Tibial nerve (tissue), 4 donors: ENCODE measurements at regions not wholly inside any gene's neighbourhood (a gene's known extent, or its start where the extent isn't known, plus 50 kb on each side); places are given as distances from the start of the nearest gene placed in this dataset.

ENCODE experiments used
- DNase-seq, 2 donors: peaks; one replicate each; pipeline ENCODE4 v3.0.0-alpha.2; 2019; ENCODE audit warnings: low spot score in 2 of 2
- H3K27ac ChIP-seq, 4 donors: fragments of 200-600 bp; sonication (generic) in 3 of 4; one replicate each; pipeline ENCODE4 v1.5.1; 2017 to 2019; ENCODE audit warnings: mild to moderate bottlenecking in 1 of 4
- H3K27me3 ChIP-seq, 2 donors: fragments of 200-600 bp; sonication (generic) in 1 of 2; one replicate each; pipeline versions ENCODE4 v1.5.1 to v1.6.0; 2017 to 2019
- H3K36me3 ChIP-seq, 3 donors: fragments of 200-600 bp; sonication (generic); one replicate each; pipeline ENCODE4 v1.5.1; 2018 to 2019
- H3K4me1 ChIP-seq, 4 donors: fragments of 200-600 bp; sonication (generic) in 3 of 4; one replicate each; pipeline ENCODE4 v1.5.1; 2017 to 2019
- H3K4me3 ChIP-seq, 4 donors: fragments of 200-600 bp; sonication (generic) in 3 of 4; one replicate each; pipeline ENCODE4 v1.5.1; 2017 to 2019; ENCODE audit warnings: mild to moderate bottlenecking in 1 of 4, moderate library complexity in 1 of 4
- H3K9me3 ChIP-seq, 4 donors: fragments of 200-600 bp; sonication (generic) in 3 of 4; one replicate each; pipeline ENCODE4 v1.5.1; 2017 to 2019
- CTCF ChIP-seq, 5 experiments: fragments of 200-600 bp in 3 of 5; fragments of 450-650 bp in 2 of 5; sonication (generic) in 3 of 5; IDR thresholded peaks; one replicate each; pipeline ENCODE4 v1.5.1; 2016 to 2019; ENCODE audit warnings: antibody characterized with exemption in 5 of 5, mild to moderate bottlenecking in 3 of 5, moderate library complexity in 2 of 5
- EP300 ChIP-seq, 2 donors: sonication (generic); formaldehyde crosslinking; IDR thresholded peaks; one replicate each; pipeline ENCODE4 v1.6.1; 2017; ENCODE audit warnings: antibody characterized with exemption in 2 of 2, mild to moderate bottlenecking in 1 of 2
- POLR2A ChIP-seq, 2 donors: fragments of 450-650 bp; IDR thresholded peaks; one replicate each; pipeline ENCODE4 v1.6.1; 2017; ENCODE audit warnings: antibody characterized with exemption in 2 of 2, mild to moderate bottlenecking in 2 of 2, moderate library complexity in 2 of 2
- WGBS, 2 donors: methylation state at CpG; one replicate each; pipeline ENCODE4 v1.1.5; 2018; 5-methylcytosine and 5-hydroxymethylcytosine counted together

- Histone ChIP-seq H3K27me3 (no peaks in the 10 kb centered on the region), H3K36me3 (no peaks in the 10 kb centered on the region), H3K4me3 (no peak overlapping the region), H3K4me1 (peaks cover 0 to 18% (median 11%) of the 10 kb centered on the region in 4 donors), H3K9me3 (no peaks in the 10 kb centered on the region), H3K27ac (no peak overlapping the region)
- TF ChIP-seq POLR2A (IDR thresholded peaks at IDR 0.05): no peak
- no peak for DNase-seq
- 73 to 84% methylated on average over 2 of the region's 2 CpGs for WGBS, 2 donors
Measured at GRCh38 chr16:48487287-48487686, 102.1 kb upstream of the SIAH1 start.

- TF ChIP-seq POLR2A (IDR thresholded peaks at IDR 0.05) (no peak), CTCF (IDR thresholded peaks at IDR 0.05) (no peak), EP300 (IDR thresholded peaks at IDR 0.05) (no peak)
- no peaks in the 10 kb centered on the region for H3K27me3 ChIP-seq
- H3K4me1 ChIP-seq: peaks cover 0 to 5% (median 1%) of the 10 kb centered on the region in 4 donors
- H3K27ac ChIP-seq: no peak overlapping the region
- no peaks in the 10 kb centered on the region for H3K9me3 ChIP-seq
- no peak for DNase-seq
- WGBS, 2 donors: 32 to 39% methylated on average over 2 of the region's 2 CpGs
- H3K36me3 ChIP-seq: no peaks in the 10 kb centered on the region
- no peak overlapping the region for H3K4me3 ChIP-seq
Measured at GRCh38 chr16:48481772-48482171, 96.6 kb upstream of the SIAH1 start.

- TF ChIP-seq EP300 (IDR thresholded peaks at IDR 0.05) (no peak), POLR2A (IDR thresholded peaks at IDR 0.05) (no peak), CTCF (IDR thresholded peaks at IDR 0.05) (no peak)
- H3K4me1 ChIP-seq: peaks cover 0 to 5% (median 1%) of the 10 kb centered on the region in 4 donors
- H3K27ac ChIP-seq: no peak overlapping the region
- no peak for DNase-seq
- no peaks in the 10 kb centered on the region for H3K36me3 ChIP-seq
- no peak overlapping the region for H3K4me3 ChIP-seq
- H3K9me3 ChIP-seq: no peaks in the 10 kb centered on the region
- WGBS, 2 donors: 96 to 98% methylated on average over 1 of the region's 1 CpG
- no peaks in the 10 kb centered on the region for H3K27me3 ChIP-seq
Measured at GRCh38 chr16:48481211-48481610, 96.0 kb upstream of the SIAH1 start.

- no peak for DNase-seq
- Histone ChIP-seq H3K4me1 (peaks cover 0 to 5% (median 1%) of the 10 kb centered on the region in 4 donors), H3K4me3 (no peak overlapping the region), H3K36me3 (no peaks in the 10 kb centered on the region), H3K27ac (no peak overlapping the region), H3K27me3 (no peaks in the 10 kb centered on the region), H3K9me3 (no peaks in the 10 kb centered on the region)
- 86 to 88% methylated on average over 2 of the region's 2 CpGs for WGBS, 2 donors
- TF ChIP-seq CTCF (IDR thresholded peaks at IDR 0.05) (no peak), POLR2A (IDR thresholded peaks at IDR 0.05) (no peak), EP300 (IDR thresholded peaks at IDR 0.05) (no peak)
Measured at GRCh38 chr16:48479955-48480354, 94.7 kb upstream of the SIAH1 start.

- H3K36me3 ChIP-seq: no peaks in the 10 kb centered on the region
- peaks cover 0 to 5% (median 1%) of the 10 kb centered on the region in 4 donors for H3K4me1 ChIP-seq
- H3K27me3 ChIP-seq: no peaks in the 10 kb centered on the region
- DNase-seq: no peak
- 85 to 90% methylated on average over 3 of the region's 3 CpGs for WGBS, 2 donors
- no peak overlapping the region for H3K4me3 ChIP-seq
- no peak overlapping the region for H3K27ac ChIP-seq
- no peaks in the 10 kb centered on the region for H3K9me3 ChIP-seq
- TF ChIP-seq EP300 (IDR thresholded peaks at IDR 0.05) (no peak), POLR2A (IDR thresholded peaks at IDR 0.05) (no peak), CTCF (IDR thresholded peaks at IDR 0.05) (no peak)
Measured at GRCh38 chr16:48479329-48479728, 94.1 kb upstream of the SIAH1 start.

- no peak for TF ChIP-seq CTCF (IDR thresholded peaks at IDR 0.05)
- no peak for TF ChIP-seq POLR2A (IDR thresholded peaks at IDR 0.05)
- TF ChIP-seq EP300 (IDR thresholded peaks at IDR 0.05): no peak
- H3K9me3 ChIP-seq: no peaks in the 10 kb centered on the region
- 26 to 40% methylated on average over 5 of the region's 5 CpGs for WGBS, 2 donors
- no peaks in the 10 kb centered on the region for H3K36me3 ChIP-seq
- no peak overlapping the region for H3K27ac ChIP-seq
- peaks cover 0 to 5% (median 1%) of the 10 kb centered on the region in 4 donors for H3K4me1 ChIP-seq
- H3K4me3 ChIP-seq: no peak overlapping the region
- no peaks in the 10 kb centered on the region for H3K27me3 ChIP-seq
- DNase-seq: no peak
Measured at GRCh38 chr16:48478393-48478792, 93.2 kb upstream of the SIAH1 start.
